Ovary (tissue), 3 donors: ENCODE measurements at regions not wholly inside any gene's neighbourhood (a gene's known extent, or its start where the extent isn't known, plus 50 kb on each side); places are given as distances from the start of the nearest gene placed in this dataset.

ENCODE experiments used
- EP300 ChIP-seq: sonication (generic); formaldehyde crosslinking; IDR thresholded peaks from one replicate; pipeline ENCODE4 v1.6.1; 2017; ENCODE audit warnings: antibody characterized with exemption
- POLR2A ChIP-seq: fragments of 450-650 bp; IDR thresholded peaks from one replicate; pipeline ENCODE4 v1.6.1; 2017; ENCODE audit warnings: antibody characterized with exemption, mild to moderate bottlenecking, moderate library complexity
- TF ChIP-seq, protein P1 (sequence below), 3 donors: fragments of 450-650 bp in 2 of 3; fragments of 200-600 bp in 1 of 3; IDR thresholded peaks; one replicate each; pipeline versions ENCODE4 v1.5.1 to v1.8.0; 2016 to 2022; ENCODE audit warnings: antibody characterized with exemption in 3 of 3, mild to moderate bottlenecking in 1 of 3
- donor health status: DM: no; HTN: no; CAD: no.

DNA sequence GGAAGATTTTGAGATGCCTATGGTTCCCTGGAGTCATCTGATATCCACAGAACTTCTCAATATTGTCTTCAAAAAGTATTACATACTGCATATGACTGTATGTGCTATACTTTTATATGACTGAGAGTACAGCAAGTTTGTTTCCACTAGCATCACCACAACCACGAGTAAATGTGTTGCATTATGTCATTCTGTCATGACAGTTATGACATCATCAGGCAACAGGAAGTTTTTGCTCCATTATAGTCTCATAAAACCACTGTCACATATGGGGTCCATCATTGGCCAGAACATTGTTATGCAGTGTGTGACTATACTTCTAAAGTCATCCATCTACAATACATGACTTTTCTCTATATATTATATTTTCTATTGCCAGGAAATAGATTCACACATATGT, 831.7 kb downstream of the SEMA5A start:
- TF ChIP-seq, protein P1, sequence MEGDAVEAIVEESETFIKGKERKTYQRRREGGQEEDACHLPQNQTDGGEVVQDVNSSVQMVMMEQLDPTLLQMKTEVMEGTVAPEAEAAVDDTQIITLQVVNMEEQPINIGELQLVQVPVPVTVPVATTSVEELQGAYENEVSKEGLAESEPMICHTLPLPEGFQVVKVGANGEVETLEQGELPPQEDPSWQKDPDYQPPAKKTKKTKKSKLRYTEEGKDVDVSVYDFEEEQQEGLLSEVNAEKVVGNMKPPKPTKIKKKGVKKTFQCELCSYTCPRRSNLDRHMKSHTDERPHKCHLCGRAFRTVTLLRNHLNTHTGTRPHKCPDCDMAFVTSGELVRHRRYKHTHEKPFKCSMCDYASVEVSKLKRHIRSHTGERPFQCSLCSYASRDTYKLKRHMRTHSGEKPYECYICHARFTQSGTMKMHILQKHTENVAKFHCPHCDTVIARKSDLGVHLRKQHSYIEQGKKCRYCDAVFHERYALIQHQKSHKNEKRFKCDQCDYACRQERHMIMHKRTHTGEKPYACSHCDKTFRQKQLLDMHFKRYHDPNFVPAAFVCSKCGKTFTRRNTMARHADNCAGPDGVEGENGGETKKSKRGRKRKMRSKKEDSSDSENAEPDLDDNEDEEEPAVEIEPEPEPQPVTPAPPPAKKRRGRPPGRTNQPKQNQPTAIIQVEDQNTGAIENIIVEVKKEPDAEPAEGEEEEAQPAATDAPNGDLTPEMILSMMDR (IDR thresholded peaks at IDR 0.05), result no peak
- TF ChIP-seq POLR2A, result no peak
- TF ChIP-seq EP300, result no peak
